Stomach smooth muscle (tissue), 2 donors: ENCODE measurements at regions not wholly inside any gene's neighbourhood (a gene's known extent, or its start where the extent isn't known, plus 50 kb on each side); places are given as distances from the start of the nearest gene placed in this dataset.
"Not testable (repeated sequence)": the region's sequence is repeated elsewhere in the genome, so short reads cannot be mapped to it uniquely, and the experiment has no call there.

Experiments used
- H3K27ac ChIP-seq: one replicate; pipeline ENCODE4 v1.7.0; 2013; ENCODE audit warnings: mild to moderate bottlenecking, low read length, inconsistent platforms
- H3K27me3 ChIP-seq, 2 donors: one replicate each; pipeline ENCODE4 v1.7.0; 2013; ENCODE audit warnings: low read length in 2 of 2; ENCODE audit not compliant: insufficient read depth in 2 of 2, control insufficient read depth in 1 of 2
- H3K36me3 ChIP-seq, 2 donors: one replicate each; pipeline ENCODE4 v1.7.0; 2013; ENCODE audit warnings: low read length in 2 of 2; ENCODE audit not compliant: control insufficient read depth in 2 of 2, insufficient read depth in 2 of 2
- H3K4me1 ChIP-seq: one replicate; pipeline ENCODE4 v1.7.0; 2013; ENCODE audit warnings: low read length; ENCODE audit not compliant: control insufficient read depth, insufficient read depth
- H3K4me3 ChIP-seq, 2 donors: one replicate each; pipeline ENCODE4 v1.7.0; 2013; ENCODE audit warnings: low read length in 2 of 2
- H3K9ac ChIP-seq, 2 donors: one replicate each; pipeline ENCODE4 v1.7.0; 2013; ENCODE audit warnings: low read length in 2 of 2, mild to moderate bottlenecking in 1 of 2
- H3K9me3 ChIP-seq, 2 donors: one replicate each; pipeline ENCODE4 v1.7.0; 2013; ENCODE audit warnings: low read length in 2 of 2; ENCODE audit not compliant: control insufficient read depth in 2 of 2
- donor health status: healthy.
- donor health status: Pancreatic carcinoma.

GRCh38 chr1:238457610-238458009, 566.9 kb upstream of the ZP4 start:
- no peaks in the 10 kb centered on the region for H3K36me3 ChIP-seq
- H3K9me3 ChIP-seq, result no peaks in the 10 kb centered on the region
- no peaks in the 10 kb centered on the region for H3K27me3 ChIP-seq
- no peak overlapping the region for H3K9ac ChIP-seq
- no peak overlapping the region for H3K4me3 ChIP-seq
- H3K4me1 ChIP-seq, result no peaks in the 10 kb centered on the region
- H3K27ac ChIP-seq, result no peak overlapping the region

GRCh38 chr1:238451781-238452310, 561.1 kb upstream of the ZP4 start:
- Histone ChIP-seq H3K4me3 (no peak overlapping the region), H3K27me3 (no peaks in the 10 kb centered on the region), H3K9me3 (no peaks in the 10 kb centered on the region), H3K9ac (no peak overlapping the region), H3K4me1 (no peaks in the 10 kb centered on the region), H3K36me3 (no peaks in the 10 kb centered on the region), H3K27ac (no peak overlapping the region)

GRCh38 chr1:238450976-238451375, 560.3 kb upstream of the ZP4 start:
- H3K4me1 ChIP-seq, result no peaks in the 10 kb centered on the region
- H3K36me3 ChIP-seq, result no peaks in the 10 kb centered on the region
- no peaks in the 10 kb centered on the region for H3K27me3 ChIP-seq
- H3K9ac ChIP-seq, result no peak overlapping the region
- no peak overlapping the region for H3K4me3 ChIP-seq
- H3K27ac ChIP-seq, result no peak overlapping the region
- H3K9me3 ChIP-seq, result no peaks in the 10 kb centered on the region

GRCh38 chr1:238443687-238444086, 553.0 kb upstream of the ZP4 start:
- peaks cover 0 to 2% of the 10 kb centered on the region in 2 donors for H3K9me3 ChIP-seq
- H3K9ac ChIP-seq, result no peak overlapping the region
- H3K4me1 ChIP-seq, result no peaks in the 10 kb centered on the region
- no peak overlapping the region for H3K4me3 ChIP-seq
- no peak overlapping the region for H3K27ac ChIP-seq
- no peaks in the 10 kb centered on the region for H3K27me3 ChIP-seq
- H3K36me3 ChIP-seq, result no peaks in the 10 kb centered on the region

GRCh38 chr1:238439511-238439910, 548.8 kb upstream of the ZP4 start:
- Histone ChIP-seq H3K9ac (no peak overlapping the region), H3K27ac (no peak overlapping the region), H3K27me3 (no peaks in the 10 kb centered on the region), H3K9me3 (no peaks in the 10 kb centered on the region), H3K4me3 (no peak overlapping the region), H3K36me3 (no peaks in the 10 kb centered on the region), H3K4me1 (no peaks in the 10 kb centered on the region)

GRCh38 chr1:238438311-238439270, 547.9 kb upstream of the ZP4 start:
- Histone ChIP-seq H3K27me3 (no peaks in the 10 kb centered on the region), H3K9ac (no peak overlapping the region), H3K27ac (no peak overlapping the region), H3K4me3 (no peak overlapping the region), H3K9me3 (no peaks in the 10 kb centered on the region), H3K4me1 (no peaks in the 10 kb centered on the region), H3K36me3 (no peaks in the 10 kb centered on the region)

GRCh38 chr1:238429703-238430102, 539.0 kb upstream of the ZP4 start:
- not testable (repeated sequence) for H3K9me3 ChIP-seq, H3K27ac ChIP-seq, H3K4me1 ChIP-seq, H3K4me3 ChIP-seq, H3K9ac ChIP-seq, H3K36me3 ChIP-seq, H3K27me3 ChIP-seq

- no peaks in the 10 kb centered on the region for H3K27me3 ChIP-seq
- no peak overlapping the region for H3K9ac ChIP-seq
- no peaks in the 10 kb centered on the region for H3K36me3 ChIP-seq
- no peak overlapping the region for H3K27ac ChIP-seq
- H3K4me3 ChIP-seq, result no peak overlapping the region
- H3K9me3 ChIP-seq, result no peaks in the 10 kb centered on the region
- H3K4me1 ChIP-seq, result no peaks in the 10 kb centered on the region
Observed at GRCh38 chr1:238419209-238419608, 528.5 kb upstream of the ZP4 start.

GRCh38 chr1:238409932-238410331, 519.2 kb upstream of the ZP4 start:
- H3K27me3 ChIP-seq, result no peaks in the 10 kb centered on the region
- H3K36me3 ChIP-seq, result no peaks in the 10 kb centered on the region
- H3K9ac ChIP-seq, result no peak overlapping the region
- no peak overlapping the region for H3K27ac ChIP-seq
- no peaks in the 10 kb centered on the region for H3K4me1 ChIP-seq
- no peaks in the 10 kb centered on the region for H3K9me3 ChIP-seq
- H3K4me3 ChIP-seq, result no peak overlapping the region

- no peak overlapping the region for H3K4me3 ChIP-seq
- no peaks in the 10 kb centered on the region for H3K36me3 ChIP-seq
- no peak overlapping the region for H3K27ac ChIP-seq
- H3K4me1 ChIP-seq, result no peaks in the 10 kb centered on the region
- H3K9me3 ChIP-seq, result no peaks in the 10 kb centered on the region
- no peak overlapping the region for H3K9ac ChIP-seq
- no peaks in the 10 kb centered on the region for H3K27me3 ChIP-seq
Observed at GRCh38 chr1:238409191-238409850, 518.6 kb upstream of the ZP4 start.

GRCh38 chr1:238408737-238409136, 518.0 kb upstream of the ZP4 start:
- no peaks in the 10 kb centered on the region for H3K9me3 ChIP-seq
- no peak overlapping the region for H3K27ac ChIP-seq
- no peaks in the 10 kb centered on the region for H3K27me3 ChIP-seq
- no peaks in the 10 kb centered on the region for H3K4me1 ChIP-seq
- no peaks in the 10 kb centered on the region for H3K36me3 ChIP-seq
- H3K4me3 ChIP-seq, result no peak overlapping the region
- H3K9ac ChIP-seq, result no peak overlapping the region
